SK-N-MC (cell line): ENCODE measurements at regions not wholly inside any gene's neighbourhood (a gene's known extent, or its start where the extent isn't known, plus 50 kb on each side); places are given as distances from the start of the nearest gene placed in this dataset.

Experiments used
- EZH2 ChIP-seq: fragments of 200-600 bp; sonication (generic); IDR thresholded peaks from one replicate; pipeline ENCODE4 v1.6.1; 2017; ENCODE audit warnings: antibody characterized with exemption
- FOXP2 ChIP-seq: optimal IDR thresholded peaks from 2 replicates; pipeline ENCODE3; 2011; ENCODE audit warnings: mild to moderate bottlenecking, moderate library complexity; ENCODE audit not compliant: insufficient read depth; ENCODE audit errors: extremely low read length, control extremely low read depth
- POLR2AphosphoS5 ChIP-seq: IDR thresholded peaks from 2 replicates; pipeline ENCODE4 v1.6.1; 2012; ENCODE audit warnings: mild to moderate bottlenecking, low read depth, low read length, borderline replicate concordance

DNA sequence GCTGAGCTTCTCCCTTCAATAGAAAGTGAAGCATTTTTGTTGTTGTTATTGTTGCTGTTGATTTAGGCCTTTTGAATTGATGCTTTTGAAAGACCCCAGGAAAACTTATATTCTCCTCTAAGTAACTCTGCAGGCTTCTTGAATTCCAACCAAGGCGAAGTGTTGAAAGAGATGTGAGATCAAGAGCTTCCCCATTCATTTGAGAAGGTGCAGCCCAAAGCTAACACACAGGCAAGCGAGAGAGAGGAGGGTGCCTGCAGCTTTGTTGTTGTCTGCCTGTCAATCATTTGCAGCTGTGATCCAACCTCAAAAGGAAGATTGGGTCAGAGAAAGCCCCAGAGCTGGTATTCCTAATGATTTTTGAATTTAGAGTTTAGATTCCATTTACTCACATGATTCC, 963.6 kb upstream of the CNTNAP5 start:
- TF ChIP-seq EZH2 (no peak), POLR2AphosphoS5 (no peak), FOXP2 (no peak)
